GM23248 (cell line): ENCODE measurements at regions not wholly inside any gene's neighbourhood (a gene's known extent, or its start where the extent isn't known, plus 50 kb on each side); places are given as distances from the start of the nearest gene placed in this dataset.

Source experiments
- DNase-seq: peaks from one replicate; pipeline ENCODE4 v3.0.0-alpha.2; 2015
- H2AFZ ChIP-seq: fragments of 200-600 bp; sonication (generic); 2 replicates; pipeline ENCODE4 v1.6.1; 2016; ENCODE audit warnings: antibody characterized with exemption
- H3F3A ChIP-seq: fragments of 200-600 bp; sonication (generic); 2 replicates; pipeline ENCODE4 v1.6.1; 2016; ENCODE audit warnings: mild to moderate bottlenecking, antibody characterized with exemption, mixed run types; ENCODE audit not compliant: insufficient read depth
- H3K27ac ChIP-seq: fragments of 200-600 bp; sonication (generic); 2 replicates; pipeline ENCODE4 v1.5.1; 2016; ENCODE audit warnings: mild to moderate bottlenecking
- H3K27me3 ChIP-seq: fragments of 200-600 bp; sonication (generic); replicated peaks from 2 replicates; pipeline ENCODE4 v1.6.1; 2016; ENCODE audit warnings: mild to moderate bottlenecking; ENCODE audit not compliant: insufficient read depth
- H3K36me3 ChIP-seq: fragments of 200-600 bp; sonication (generic); 2 replicates; pipeline ENCODE4 v1.6.1; 2016; ENCODE audit warnings: low read depth, mild to moderate bottlenecking
- H3K4me1 ChIP-seq: fragments of 200-600 bp; sonication (generic); 2 replicates; pipeline ENCODE4 v1.6.1; 2016; ENCODE audit warnings: mild to moderate bottlenecking; ENCODE audit not compliant: insufficient read depth
- H3K4me2 ChIP-seq: fragments of 200-600 bp; sonication (generic); one replicate; pipeline ENCODE4 v1.6.1; 2016; ENCODE audit warnings: mild to moderate bottlenecking; ENCODE audit not compliant: unreplicated experiment
- H3K4me3 ChIP-seq: fragments of 200-600 bp; sonication (generic); 2 replicates; pipeline ENCODE4 v1.5.1; 2016; ENCODE audit warnings: mild to moderate bottlenecking
- H3K79me2 ChIP-seq: fragments of 200-600 bp; sonication (generic); 2 replicates; pipeline ENCODE4 v1.6.1; 2016; ENCODE audit warnings: mild to moderate bottlenecking; ENCODE audit not compliant: insufficient read depth
- H3K9ac ChIP-seq: fragments of 200-600 bp; sonication (generic); 2 replicates; pipeline ENCODE4 v1.6.1; 2016; ENCODE audit warnings: mild to moderate bottlenecking
- H3K9me2 ChIP-seq: fragments of 200-600 bp; sonication (generic); 2 replicates; pipeline ENCODE4 v1.6.1; 2016; ENCODE audit warnings: mixed run types, mild to moderate bottlenecking, moderate library complexity; ENCODE audit not compliant: insufficient read depth
- H3K9me3 ChIP-seq: fragments of 200-600 bp; sonication (generic); one replicate; pipeline ENCODE4 v1.6.1; 2017; ENCODE audit warnings: low read depth
- H4K20me1 ChIP-seq: fragments of 200-600 bp; sonication (generic); 2 replicates; pipeline ENCODE4 v1.6.0; 2016; ENCODE audit not compliant: insufficient read depth
- EZH2 ChIP-seq: fragments of 200-600 bp; sonication (generic); IDR thresholded peaks from 2 replicates; pipeline ENCODE4 v1.6.1; 2018; ENCODE audit warnings: antibody characterized with exemption, mild to moderate bottlenecking; ENCODE audit not compliant: insufficient read depth, poor library complexity, severe bottlenecking
- EZH2phosphoT487 ChIP-seq: fragments of 200-600 bp; sonication (generic); IDR thresholded peaks from 2 replicates; pipeline ENCODE4 v1.6.1; 2018; ENCODE audit warnings: antibody characterized with exemption, moderate library complexity, mild to moderate bottlenecking, low read depth; ENCODE audit not compliant: insufficient read depth
- WGBS, 2 experiments: methylation state at CpG; one replicate each; pipeline ENCODE4 v1.1.6; 2015 to 2017; ENCODE audit warnings: low lambda C conversion rate in 2 of 2, low coverage in 1 of 2; ENCODE audit errors: missing lambda C conversion rate in 2 of 2; 5-methylcytosine and 5-hydroxymethylcytosine counted together
- in situ Hi-C: fragments of 300-500 bp; cut with MboI; formaldehyde crosslinking; loops from 2 replicates; pipeline ENCODE4 v1.15.0; 2020

GRCh38 chr14:75371297-75371696 lies 56.5 kb upstream of the JDP2 start:
- no peak overlapping the region for H2AFZ ChIP-seq

GRCh38 chr14:75372260-75372659 lies 55.6 kb upstream of the JDP2 start:
- 32 to 43% methylated on average over 5 of the region's 5 CpGs for WGBS, 2 experiments

More at GRCh38 chr14:75371297-75371696, 56.5 kb upstream of the JDP2 start:
- no peak overlapping the region for H3K27ac ChIP-seq
- H3K79me2 ChIP-seq = no peaks in the 10 kb centered on the region
- H3F3A ChIP-seq = no peaks in the 10 kb centered on the region
- TF ChIP-seq EZH2phosphoT487 = no peak
- no peaks in the 10 kb centered on the region for H3K9me3 ChIP-seq
- no peaks in the 10 kb centered on the region for H3K4me1 ChIP-seq
- peaks cover 28% of the 10 kb centered on the region for H3K27me3 ChIP-seq
- H3K36me3 ChIP-seq = no peaks in the 10 kb centered on the region
- no peak for DNase-seq
- H3K9me2 ChIP-seq = no peaks in the 10 kb centered on the region
- no peak overlapping the region for H3K4me3 ChIP-seq
- H4K20me1 ChIP-seq = no peaks in the 10 kb centered on the region
- WGBS, 2 experiments = 98 to 100% methylated on average over 2 of the region's 2 CpGs
- no peak overlapping the region for H3K4me2 ChIP-seq
- in situ Hi-C loops = no loop called here
- H3K9ac ChIP-seq = no peak overlapping the region

GRCh38 chr14:75373133-75373532 lies 54.7 kb upstream of the JDP2 start:
- Histone ChIP-seq H3K4me3 (no peak overlapping the region), H3F3A (no peaks in the 10 kb centered on the region), H3K27ac (no peak overlapping the region), H3K9me3 (no peaks in the 10 kb centered on the region), H3K27me3 (peaks cover 29% of the 10 kb centered on the region), H3K4me2 (no peak overlapping the region), H4K20me1 (no peaks in the 10 kb centered on the region), H3K4me1 (no peaks in the 10 kb centered on the region), H2AFZ (no peak overlapping the region), H3K36me3 (no peaks in the 10 kb centered on the region), H3K9ac (no peak overlapping the region), H3K79me2 (no peaks in the 10 kb centered on the region), H3K9me2 (no peaks in the 10 kb centered on the region)
- no peak for DNase-seq
- WGBS, 2 experiments = 79 to 81% methylated on average over 3 of the region's 3 CpGs
- no peak for TF ChIP-seq EZH2phosphoT487
- TF ChIP-seq EZH2 = no peak
- in situ Hi-C loops = no loop called here

More at GRCh38 chr14:75372260-75372659, 55.6 kb upstream of the JDP2 start:
- no peak overlapping the region for H3K4me3 ChIP-seq
- H3K4me2 ChIP-seq = no peak overlapping the region
- no peaks in the 10 kb centered on the region for H3K9me3 ChIP-seq
- H3F3A ChIP-seq = no peaks in the 10 kb centered on the region
- H3K79me2 ChIP-seq = no peaks in the 10 kb centered on the region
- DNase-seq = no peak
- in situ Hi-C loops = no loop called here
- no peak for TF ChIP-seq EZH2phosphoT487
- no peak for TF ChIP-seq EZH2
- no peak overlapping the region for H3K9ac ChIP-seq
- no peak overlapping the region for H2AFZ ChIP-seq
- peaks cover 28% of the 10 kb centered on the region for H3K27me3 ChIP-seq
- no peaks in the 10 kb centered on the region for H4K20me1 ChIP-seq
- no peaks in the 10 kb centered on the region for H3K36me3 ChIP-seq
- H3K27ac ChIP-seq = no peak overlapping the region
- H3K9me2 ChIP-seq = no peaks in the 10 kb centered on the region
- H3K4me1 ChIP-seq = no peaks in the 10 kb centered on the region

GRCh38 chr14:75373616-75374015 lies 54.2 kb upstream of the JDP2 start:
- WGBS, 2 experiments = 29 to 44% methylated on average over 1 of the region's 1 CpG
- Histone ChIP-seq H3K4me3 (no peak overlapping the region), H2AFZ (no peak overlapping the region), H3K36me3 (no peaks in the 10 kb centered on the region), H3F3A (no peaks in the 10 kb centered on the region), H3K9ac (no peak overlapping the region), H3K9me2 (no peaks in the 10 kb centered on the region), H3K79me2 (no peaks in the 10 kb centered on the region), H3K4me2 (no peak overlapping the region), H3K9me3 (no peaks in the 10 kb centered on the region), H3K27ac (no peak overlapping the region), H4K20me1 (no peaks in the 10 kb centered on the region), H3K27me3 (peaks cover 32% of the 10 kb centered on the region), H3K4me1 (no peaks in the 10 kb centered on the region)
- in situ Hi-C loops = no loop called here
- TF ChIP-seq EZH2phosphoT487 = no peak
- no peak for TF ChIP-seq EZH2
- DNase-seq = no peak

GRCh38 chr14:75374911-75375310 lies 52.9 kb upstream of the JDP2 start:
- H3K4me3 ChIP-seq = no peak overlapping the region
- in situ Hi-C loops = no loop called here
- H4K20me1 ChIP-seq = no peaks in the 10 kb centered on the region
- peaks cover 32% of the 10 kb centered on the region for H3K27me3 ChIP-seq
- H3K4me2 ChIP-seq = no peak overlapping the region
- WGBS, 2 experiments = 50 to 65% methylated on average over 1 of the region's 1 CpG
- TF ChIP-seq EZH2phosphoT487 = no peak
- TF ChIP-seq EZH2 = no peak
- H3F3A ChIP-seq = no peaks in the 10 kb centered on the region
- H3K27ac ChIP-seq = no peak overlapping the region
- no peaks in the 10 kb centered on the region for H3K9me2 ChIP-seq
- H3K36me3 ChIP-seq = no peaks in the 10 kb centered on the region
- H3K4me1 ChIP-seq = no peaks in the 10 kb centered on the region
- H2AFZ ChIP-seq = no peak overlapping the region
- no peak overlapping the region for H3K9ac ChIP-seq
- no peak for DNase-seq
- no peaks in the 10 kb centered on the region for H3K79me2 ChIP-seq
- no peaks in the 10 kb centered on the region for H3K9me3 ChIP-seq
